ENCODE measurements at regions not wholly inside any gene's neighbourhood (a gene's known extent, or its start where the extent isn't known, plus 50 kb on each side); places are given as distances from the start of the nearest gene placed in this dataset.

- peaks cover 27% of the 10 kb centered on the region for H3K4me1 ChIP-seq
- H3K4me2 ChIP-seq = 0 out of 3 replicates have a peak overlapping the region, but pooled peaks have one; percentile 11
- no peak for ATAC-seq
- H3K27ac ChIP-seq = 0 out of 6 replicates have a peak overlapping the region, but pooled peaks of 1 of the 2 experiments have one; percentile 3
- ChIA-PET POLR2A (no interaction called here), CTCF (interaction anchor here (1.1 to 1.3 kb wide), 2 partner anchors 11 to 17 kb away, joined by 3 read pairs; no protein-coding TSS in a partner anchor)
- H3K4me3 ChIP-seq = no peak overlapping the region
- TF ChIP-seq FOSL2 (IDR thresholded peaks at IDR 0.05) (0 out of 2 replicates have a peak, but pooled peaks have one; percentile 12), FOSL2 (CRISPR knock-in tag; IDR thresholded peaks at IDR 0.05) (no peak), CBX2 (IDR thresholded peaks at IDR 0.05; ENCODE audit: borderline replicate concordance, low read depth) (no peak), EHMT2 (IDR thresholded peaks at IDR 0.05; ENCODE audit: low read depth) (no peak)
- DNase-seq (ENCODE audit: low read depth in 1 of 2, low spot score in 1 of 2) = no peak
- FAIRE-seq = no peak
- 86% methylated on average over 2 of the region's 2 CpGs for WGBS (ENCODE audit: missing lambda C conversion rate)
- H3K9me3 ChIP-seq = no peaks in the 10 kb centered on the region
Observed at GRCh38 chr2:138124521-138124920, 160.2 kb downstream of the HNMT start.

- WGBS (ENCODE audit: missing lambda C conversion rate) = 83% methylated on average over 11 of the region's 11 CpGs
- ChIA-PET POLR2A (no interaction called here), CTCF (interaction anchor here (0.7 to 0.8 kb wide), 2 partner anchors 34 to 110 kb away, joined by 3 read pairs; no protein-coding TSS in a partner anchor)
- H3K9me3 ChIP-seq = no peaks in the 10 kb centered on the region
- H3K4me3 ChIP-seq = no peak overlapping the region
- ATAC-seq (no peak), FAIRE-seq (no peak), DNase-seq (ENCODE audit: low read depth in 1 of 2, low spot score in 1 of 2) (no peak)
- peaks cover 27% of the 10 kb centered on the region for H3K4me1 ChIP-seq
- no peak overlapping the region for H3K27ac ChIP-seq
- TF ChIP-seq EHF (CRISPR knock-in tag; IDR thresholded peaks at IDR 0.05) = no peak
- no peak for TF ChIP-seq NFE2L2 (conservative IDR thresholded peaks at IDR 0.05; ENCODE audit: low read length)
- H3K4me2 ChIP-seq = no peak overlapping the region
Observed at GRCh38 chr2:138125306-138126288, 161.3 kb downstream of the HNMT start.

GRCh38 chr2:138132108-138132507 lies 167.8 kb downstream of the HNMT start:
- Histone ChIP-seq H3K4me1 (no peaks in the 10 kb centered on the region), H3K27ac (no peak overlapping the region), H3K4me2 (no peak overlapping the region), H3K9me3 (no peaks in the 10 kb centered on the region), H3K4me3 (no peak overlapping the region)
- ChIA-PET CTCF (no interaction called here), POLR2A (no interaction called here)
- no peak for TF ChIP-seq JUNB (IDR thresholded peaks at IDR 0.05)
- no peak for TF ChIP-seq ZFP36 (IDR thresholded peaks at IDR 0.05; ENCODE audit: borderline replicate concordance, partially characterized antibody)
- no peak for TF ChIP-seq CEBPB (IDR thresholded peaks at IDR 0.05)
- no peak for TF ChIP-seq BHLHE40 (IDR thresholded peaks at IDR 0.05; ENCODE audit: low read depth, low read length)
- TF ChIP-seq FOSB (CRISPR knock-in tag; IDR thresholded peaks at IDR 0.05) = no peak
- TF ChIP-seq ESRRA (IDR thresholded peaks at IDR 0.05; ENCODE audit: borderline replicate concordance, low read length) = no peak
- TF ChIP-seq EHMT2 (IDR thresholded peaks at IDR 0.05; ENCODE audit: low read depth) = no peak
- no peak for TF ChIP-seq SREBF2 (IDR thresholded peaks at IDR 0.05)
- no peak for TF ChIP-seq KDM1A (IDR thresholded peaks at IDR 0.05; ENCODE audit: low read depth)
- TF ChIP-seq NPAS2 (CRISPR knock-in tag; IDR thresholded peaks at IDR 0.05; ENCODE audit: borderline replicate concordance) = no peak
- TF ChIP-seq MYC (IDR thresholded peaks at IDR 0.05; ENCODE audit: borderline replicate concordance, low read length) = no peak
- no peak for TF ChIP-seq ZC3H11A (IDR thresholded peaks at IDR 0.05)
- TF ChIP-seq PBX3 (IDR thresholded peaks at IDR 0.05) = no peak
- TF ChIP-seq MAFK (IDR thresholded peaks at IDR 0.05; ENCODE audit: partially characterized antibody) = no peak
- TF ChIP-seq ZSCAN20 (CRISPR knock-in tag; IDR thresholded peaks at IDR 0.05) = no peak
- TF ChIP-seq JUN (IDR thresholded peaks at IDR 0.05) = no peak
- ATAC-seq = no peak
- no peak for DNase-seq (ENCODE audit: low read depth in 1 of 2, low spot score in 1 of 2)
- 76% methylated on average over 1 of the region's 1 CpG for WGBS (ENCODE audit: missing lambda C conversion rate)
- no peak for FAIRE-seq

All from A549 (cell line).